H9 (cell line): ENCODE measurements at regions not wholly inside any gene's neighbourhood (a gene's known extent, or its start where the extent isn't known, plus 50 kb on each side); places are given as distances from the start of the nearest gene placed in this dataset.

Experiments used
- DNase-seq: peaks from one replicate; pipeline ENCODE4 v3.0.0-alpha.2; 2017
- H2AFZ ChIP-seq: one replicate; pipeline ENCODE4 v1.6.1; 2013; ENCODE audit warnings: mild to moderate bottlenecking, low read length, control low read depth, moderate library complexity
- H2AK5ac ChIP-seq: 2 replicates; pipeline ENCODE4 v1.6.1; 2013; ENCODE audit warnings: low read length, control low read depth, mixed read lengths; ENCODE audit not compliant: insufficient read length
- H2BK120ac ChIP-seq: one replicate; pipeline ENCODE4 v1.6.1; 2013; ENCODE audit warnings: low read depth, mild to moderate bottlenecking, low read length, control low read depth, inconsistent platforms; ENCODE audit not compliant: poor library complexity, severe bottlenecking
- H2BK12ac ChIP-seq: 2 replicates; pipeline ENCODE4 v1.6.1; 2013; ENCODE audit warnings: low read length, control low read depth, mixed read lengths, low read depth; ENCODE audit not compliant: insufficient read length
- H2BK15ac ChIP-seq: 2 replicates; pipeline ENCODE4 v1.6.1; 2013; ENCODE audit warnings: low read depth, low read length, control low read depth
- H2BK20ac ChIP-seq: one replicate; pipeline ENCODE4 v1.6.1; 2013; ENCODE audit warnings: low read depth, mild to moderate bottlenecking, low read length, control low read depth, inconsistent platforms; ENCODE audit not compliant: poor library complexity, severe bottlenecking
- H2BK5ac ChIP-seq: 2 replicates; pipeline ENCODE4 v1.6.1; 2013; ENCODE audit warnings: low read length, control low read depth, mixed read lengths; ENCODE audit not compliant: insufficient read length
- H3K14ac ChIP-seq: 2 replicates; pipeline ENCODE4 v1.6.1; 2013; ENCODE audit warnings: low read length, control low read depth; ENCODE audit not compliant: insufficient read depth
- H3K18ac ChIP-seq: 2 replicates; pipeline ENCODE4 v1.6.1; 2013; ENCODE audit warnings: low read depth, mild to moderate bottlenecking, mixed read lengths, low read length, control low read depth; ENCODE audit not compliant: insufficient read length
- H3K23ac ChIP-seq: 2 replicates; pipeline ENCODE4 v1.6.1; 2013; ENCODE audit warnings: low read length, control low read depth, mixed read lengths, low read depth; ENCODE audit not compliant: insufficient read length
- H3K23me2 ChIP-seq: 2 replicates; pipeline ENCODE4 v1.6.1; 2013; ENCODE audit warnings: low read depth, mild to moderate bottlenecking, mixed read lengths, low read length, control low read depth; ENCODE audit not compliant: insufficient read length, poor library complexity, severe bottlenecking
- H3K27ac ChIP-seq: 2 replicates; pipeline ENCODE4 v1.5.1; 2013; ENCODE audit warnings: low read length, control low read depth, mixed read lengths, low read depth; ENCODE audit not compliant: insufficient read length
- H3K27me3 ChIP-seq: 2 replicates; pipeline ENCODE4 v1.6.1; 2013; ENCODE audit warnings: low read length, control low read depth, inconsistent platforms; ENCODE audit not compliant: insufficient read depth
- H3K4ac ChIP-seq: 2 replicates; pipeline ENCODE4 v1.6.1; 2013; ENCODE audit warnings: low read depth, mild to moderate bottlenecking, control low read depth, inconsistent platforms, low read length, moderate library complexity
- H3K4me1 ChIP-seq: 2 replicates; pipeline ENCODE4 v1.6.1; 2013; ENCODE audit warnings: low read length, control low read depth, inconsistent platforms; ENCODE audit not compliant: insufficient read depth
- H3K4me2 ChIP-seq: 2 replicates; pipeline ENCODE4 v1.6.1; 2013; ENCODE audit warnings: low read length, control low read depth, mixed read lengths; ENCODE audit not compliant: insufficient read length, insufficient read depth
- H3K56ac ChIP-seq: 2 replicates; pipeline ENCODE4 v1.6.1; 2013; ENCODE audit warnings: low read depth, mild to moderate bottlenecking, mixed read lengths, low read length, control low read depth; ENCODE audit not compliant: insufficient read length
- H3K79me1 ChIP-seq: 2 replicates; pipeline ENCODE4 v1.6.1; 2013; ENCODE audit warnings: low read depth, mild to moderate bottlenecking, moderate library complexity, low read length, control low read depth, inconsistent platforms; ENCODE audit not compliant: insufficient read depth, poor library complexity, severe bottlenecking
- H3K79me2 ChIP-seq: 2 replicates; pipeline ENCODE4 v1.6.1; 2013; ENCODE audit warnings: low read length, control low read depth, inconsistent platforms; ENCODE audit not compliant: insufficient read depth
- H3K9ac ChIP-seq: 2 replicates; pipeline ENCODE4 v1.6.1; 2013; ENCODE audit warnings: low read length, control low read depth, mixed read lengths; ENCODE audit not compliant: insufficient read length; ENCODE audit errors: extremely low read depth
- H3K9me3 ChIP-seq: one replicate; pipeline ENCODE4 v1.6.1; 2013; ENCODE audit warnings: low read depth, low read length, inconsistent platforms; ENCODE audit not compliant: control insufficient read depth
- H3T11ph ChIP-seq: one replicate; pipeline ENCODE4 v1.6.1; 2013; ENCODE audit warnings: mild to moderate bottlenecking, low read length, control low read depth, inconsistent platforms
- H4K20me1 ChIP-seq: one replicate; pipeline ENCODE4 v1.6.1; 2013; ENCODE audit not compliant: control insufficient read depth, insufficient read length, insufficient read depth
- H4K5ac ChIP-seq: 2 replicates; pipeline ENCODE4 v1.6.1; 2013; ENCODE audit warnings: low read depth, mild to moderate bottlenecking, mixed read lengths, low read length, control low read depth; ENCODE audit not compliant: insufficient read length
- H4K8ac ChIP-seq: replicated peaks from 2 replicates; pipeline ENCODE4 v1.6.1; 2013; ENCODE audit warnings: low read length, control low read depth, mixed read lengths, low read depth; ENCODE audit not compliant: insufficient read length
- H4K91ac ChIP-seq: 2 replicates; pipeline ENCODE4 v1.6.1; 2013; ENCODE audit warnings: low read depth, mild to moderate bottlenecking, moderate library complexity, mixed read lengths, low read length, control low read depth; ENCODE audit not compliant: insufficient read length
- H3K27ac Mint-ChIP-seq, 3 experiments: 2 replicates in 2 of 3; 3 replicates in 1 of 3; pipeline ENCODE4 v1.8.0; 2020 to 2021; ENCODE audit warnings: mixed read lengths in 3 of 3, mild to moderate bottlenecking in 1 of 3, moderate library complexity in 1 of 3
- H3K27me3 Mint-ChIP-seq: 2 replicates; pipeline ENCODE4 v1.8.0; 2021; ENCODE audit warnings: low read depth, mild to moderate bottlenecking, moderate library complexity, mixed read lengths
- H3K36me3 Mint-ChIP-seq, 3 experiments: 2 replicates in 2 of 3; 3 replicates in 1 of 3; pipeline ENCODE4 v1.8.0; 2020 to 2021; ENCODE audit warnings: low read depth in 3 of 3, mixed read lengths in 3 of 3; ENCODE audit not compliant: insufficient read depth in 1 of 3
- H3K4me1 Mint-ChIP-seq, 2 experiments: 2 replicates each; pipeline ENCODE4 v1.8.0; 2020; ENCODE audit warnings: mixed read lengths in 2 of 2
- H3K4me3 Mint-ChIP-seq, 2 experiments: 2 replicates in 1 of 2; 3 replicates in 1 of 2; pipeline ENCODE4 v1.8.0; 2020 to 2021; ENCODE audit warnings: mild to moderate bottlenecking in 2 of 2, mixed read lengths in 2 of 2, moderate library complexity in 1 of 2
- H3K9me3 Mint-ChIP-seq, 2 experiments: 2 replicates in 1 of 2; 3 replicates in 1 of 2; pipeline ENCODE4 v1.8.0; 2020; ENCODE audit warnings: mild to moderate bottlenecking in 2 of 2, mixed read lengths in 2 of 2, moderate library complexity in 1 of 2
- WGBS: extraction: QIAGEN DNeasy Blood & Tissue Kit; methylation state at CpG from one replicate; pipeline ENCODE4 v1.1.7; 2013; ENCODE audit warnings: missing lambda C conversion rate, low lambda C conversion rate, mixed read lengths; ENCODE audit not compliant: insufficient read length; ENCODE audit errors: extremely low coverage; 5-methylcytosine and 5-hydroxymethylcytosine counted together
- TF ChIP-seq, protein P1 (sequence below): fragments of 200-600 bp; sonication (generic); conservative IDR thresholded peaks from 3 replicates; pipeline ENCODE4 v1.8.0; 2021; ENCODE audit warnings: antibody characterized with exemption, mild to moderate bottlenecking

- TF ChIP-seq, protein P1, sequence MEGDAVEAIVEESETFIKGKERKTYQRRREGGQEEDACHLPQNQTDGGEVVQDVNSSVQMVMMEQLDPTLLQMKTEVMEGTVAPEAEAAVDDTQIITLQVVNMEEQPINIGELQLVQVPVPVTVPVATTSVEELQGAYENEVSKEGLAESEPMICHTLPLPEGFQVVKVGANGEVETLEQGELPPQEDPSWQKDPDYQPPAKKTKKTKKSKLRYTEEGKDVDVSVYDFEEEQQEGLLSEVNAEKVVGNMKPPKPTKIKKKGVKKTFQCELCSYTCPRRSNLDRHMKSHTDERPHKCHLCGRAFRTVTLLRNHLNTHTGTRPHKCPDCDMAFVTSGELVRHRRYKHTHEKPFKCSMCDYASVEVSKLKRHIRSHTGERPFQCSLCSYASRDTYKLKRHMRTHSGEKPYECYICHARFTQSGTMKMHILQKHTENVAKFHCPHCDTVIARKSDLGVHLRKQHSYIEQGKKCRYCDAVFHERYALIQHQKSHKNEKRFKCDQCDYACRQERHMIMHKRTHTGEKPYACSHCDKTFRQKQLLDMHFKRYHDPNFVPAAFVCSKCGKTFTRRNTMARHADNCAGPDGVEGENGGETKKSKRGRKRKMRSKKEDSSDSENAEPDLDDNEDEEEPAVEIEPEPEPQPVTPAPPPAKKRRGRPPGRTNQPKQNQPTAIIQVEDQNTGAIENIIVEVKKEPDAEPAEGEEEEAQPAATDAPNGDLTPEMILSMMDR: no peak
- peaks cover 4% of the 10 kb centered on the region; the same call in 1 of the 2 replicates for H3K27me3 Mint-ChIP-seq
- no peaks in the 10 kb centered on the region for H3K79me1 ChIP-seq
- no peak overlapping the region for H3K4me3 Mint-ChIP-seq
- no peaks in the 10 kb centered on the region for H3K23me2 ChIP-seq
- no peak overlapping the region for H2AFZ ChIP-seq
- H3K27me3 ChIP-seq: no peaks in the 10 kb centered on the region
- H3K79me2 ChIP-seq: no peaks in the 10 kb centered on the region
- H4K91ac ChIP-seq: no peak overlapping the region
- no peak overlapping the region for H3K9ac ChIP-seq
- no peak overlapping the region for H3K27ac ChIP-seq
- peaks cover 0 to 2% of the 10 kb centered on the region in 2 experiments; a peak in 1 of 4 replicates for H3K4me1 Mint-ChIP-seq
- no peak overlapping the region for H2BK20ac ChIP-seq
- H3K4me2 ChIP-seq: no peak overlapping the region
- WGBS: no CpG with 5 or more reads among the region's 15 CpGs
- H3T11ph ChIP-seq: no peak overlapping the region
- no peak overlapping the region for H3K23ac ChIP-seq
- no peaks in the 10 kb centered on the region for H3K9me3 ChIP-seq
- H3K14ac ChIP-seq: no peak overlapping the region; the same call in 1 of the 2 replicates
- no peaks in the 10 kb centered on the region for H3K4me1 ChIP-seq
- H4K5ac ChIP-seq: no peak overlapping the region
- no peaks in the 10 kb centered on the region for H4K20me1 ChIP-seq
- no peak overlapping the region for H3K18ac ChIP-seq
- no peak overlapping the region for H2BK120ac ChIP-seq
- no peak overlapping the region for H3K4ac ChIP-seq
- H3K56ac ChIP-seq: no peak overlapping the region
- H2BK5ac ChIP-seq: no peak overlapping the region
- DNase-seq: no peak
- H3K27ac Mint-ChIP-seq: no peak overlapping the region
- no peak overlapping the region for H2BK15ac ChIP-seq
- H2BK12ac ChIP-seq: no peak overlapping the region
- H2AK5ac ChIP-seq: no peak overlapping the region
- H3K36me3 Mint-ChIP-seq: peaks cover 0 to 2% (median 0%) of the 10 kb centered on the region in 3 experiments; a peak in 1 of 7 replicates
- peaks cover 3 to 30% of the 10 kb centered on the region in 2 experiments; a peak in 3 of 5 replicates for H3K9me3 Mint-ChIP-seq
- no peak overlapping the region for H4K8ac ChIP-seq
These were observed 104.6 kb downstream of the METRNL start for GRCh38 chr17:83183951-83184506.
